OCI-LY3 (cell line): ENCODE measurements at regions not wholly inside any gene's neighbourhood (a gene's known extent, or its start where the extent isn't known, plus 50 kb on each side); places are given as distances from the start of the nearest gene placed in this dataset.
"Not testable (repeated sequence)": the region's sequence is repeated elsewhere in the genome, so short reads cannot be mapped to it uniquely, and the experiment has no call there.

ENCODE experiments used
- H2AFZ ChIP-seq: fragments of 200-600, 300-600 bp; shearing (Covaris generic); 2 replicates; pipeline ENCODE4 v1.6.0; 2014; ENCODE audit warnings: antibody characterized with exemption, low read depth, low read length
- H3K27ac ChIP-seq: fragments of 200-600, 300-600 bp; sonication (generic); 2 replicates; pipeline ENCODE4 v1.5.1; 2014; ENCODE audit warnings: mild to moderate bottlenecking, low read length, moderate library complexity, mixed read lengths
- H3K27me3 ChIP-seq: fragments of 200-600, 300-600 bp; sonication (generic); 2 replicates; pipeline ENCODE4 v1.6.1; 2014; ENCODE audit warnings: low read depth, low read length, mixed read lengths
- H3K36me3 ChIP-seq: fragments of 200-600, 300-600 bp; sonication (generic); replicated peaks from 2 replicates; pipeline ENCODE3; 2014; ENCODE audit warnings: low read depth, low read length, mixed read lengths
- H3K4me1 ChIP-seq: fragments of 300-600, 200-600 bp; sonication (generic); 2 replicates; pipeline ENCODE4 v1.6.1; 2014; ENCODE audit warnings: low read length, mixed read lengths
- H3K4me2 ChIP-seq: fragments of 200-600, 300-600 bp; sonication (generic); 2 replicates; pipeline ENCODE4 v1.6.1; 2014; ENCODE audit warnings: low read length, mixed read lengths
- H3K4me3 ChIP-seq: fragments of 300-600, 200-600 bp; sonication (generic); 2 replicates; pipeline ENCODE4 v1.5.1; 2014; ENCODE audit warnings: antibody characterized with exemption, mild to moderate bottlenecking, low read length, moderate library complexity
- H3K79me2 ChIP-seq: fragments of 300-600, 200-600 bp; shearing (Covaris generic); 2 replicates; pipeline ENCODE4 v1.6.1; 2014; ENCODE audit warnings: mild to moderate bottlenecking, low read length, mixed read lengths
- H3K9ac ChIP-seq: fragments of 300-600, 200-600 bp; shearing (Covaris generic); 2 replicates; pipeline ENCODE4 v1.6.0; 2014; ENCODE audit warnings: mild to moderate bottlenecking, low read length, moderate library complexity
- H3K9me3 ChIP-seq: fragments of 200-600, 300-600 bp; shearing (Covaris generic); 2 replicates; pipeline ENCODE4 v1.6.1; 2014; ENCODE audit warnings: low read length, mixed read lengths; ENCODE audit not compliant: insufficient read depth
- H4K20me1 ChIP-seq: fragments of 200-600, 300-600 bp; sonication (generic); 2 replicates; pipeline ENCODE4 v1.6.1; 2016; ENCODE audit warnings: low read length, mixed read lengths; ENCODE audit not compliant: insufficient read depth
- EZH2phosphoT487 ChIP-seq: fragments of 200-600 bp; shearing (Covaris generic); IDR thresholded peaks from 2 replicates; pipeline ENCODE4 v1.6.1; 2018; ENCODE audit warnings: antibody characterized with exemption, mixed run types, low read depth
- TF ChIP-seq, protein P1 (sequence below): fragments of 200-600, 300-600 bp; sonication (generic); IDR thresholded peaks from 2 replicates; pipeline ENCODE4 v1.5.1; 2014; ENCODE audit warnings: antibody characterized with exemption, low read length, low read depth

DNA sequence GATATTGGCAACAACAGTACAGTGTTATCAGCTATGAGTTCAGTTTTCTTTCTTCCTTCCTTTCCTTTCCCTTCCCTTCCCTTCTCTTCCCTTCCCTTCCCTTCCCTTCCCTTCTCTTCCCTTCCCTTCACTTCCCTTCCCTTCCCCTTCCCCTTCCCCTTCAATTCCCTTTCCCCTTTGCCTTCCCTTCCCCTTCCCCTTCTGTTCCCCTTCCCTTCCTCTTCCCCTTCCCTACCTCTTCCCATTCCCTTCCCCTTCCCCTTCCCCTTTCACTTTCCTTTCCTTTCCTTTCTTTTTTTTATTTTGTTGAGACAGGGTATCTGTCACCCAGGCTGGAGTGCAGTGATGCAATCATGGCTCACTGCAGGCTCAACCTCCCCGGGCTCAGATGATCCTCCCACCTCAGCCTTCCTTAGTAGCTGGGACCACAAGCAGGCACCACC lies 72.3 kb upstream of the CAPZB start:
- no peaks in the 10 kb centered on the region for H3K4me1 ChIP-seq
- no peaks in the 10 kb centered on the region for H3K36me3 ChIP-seq
- no peak overlapping the region for H3K9ac ChIP-seq
- H3K27ac ChIP-seq, result no peak overlapping the region
- no peak overlapping the region for H3K4me3 ChIP-seq
- TF ChIP-seq, protein P1, sequence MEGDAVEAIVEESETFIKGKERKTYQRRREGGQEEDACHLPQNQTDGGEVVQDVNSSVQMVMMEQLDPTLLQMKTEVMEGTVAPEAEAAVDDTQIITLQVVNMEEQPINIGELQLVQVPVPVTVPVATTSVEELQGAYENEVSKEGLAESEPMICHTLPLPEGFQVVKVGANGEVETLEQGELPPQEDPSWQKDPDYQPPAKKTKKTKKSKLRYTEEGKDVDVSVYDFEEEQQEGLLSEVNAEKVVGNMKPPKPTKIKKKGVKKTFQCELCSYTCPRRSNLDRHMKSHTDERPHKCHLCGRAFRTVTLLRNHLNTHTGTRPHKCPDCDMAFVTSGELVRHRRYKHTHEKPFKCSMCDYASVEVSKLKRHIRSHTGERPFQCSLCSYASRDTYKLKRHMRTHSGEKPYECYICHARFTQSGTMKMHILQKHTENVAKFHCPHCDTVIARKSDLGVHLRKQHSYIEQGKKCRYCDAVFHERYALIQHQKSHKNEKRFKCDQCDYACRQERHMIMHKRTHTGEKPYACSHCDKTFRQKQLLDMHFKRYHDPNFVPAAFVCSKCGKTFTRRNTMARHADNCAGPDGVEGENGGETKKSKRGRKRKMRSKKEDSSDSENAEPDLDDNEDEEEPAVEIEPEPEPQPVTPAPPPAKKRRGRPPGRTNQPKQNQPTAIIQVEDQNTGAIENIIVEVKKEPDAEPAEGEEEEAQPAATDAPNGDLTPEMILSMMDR, result no peak
- TF ChIP-seq EZH2phosphoT487, result no peak
- no peaks in the 10 kb centered on the region for H3K79me2 ChIP-seq
- H2AFZ ChIP-seq, result no peak overlapping the region
- no peaks in the 10 kb centered on the region for H3K9me3 ChIP-seq
- no peaks in the 10 kb centered on the region for H4K20me1 ChIP-seq
- no peaks in the 10 kb centered on the region for H3K27me3 ChIP-seq
- H3K4me2 ChIP-seq, result no peak overlapping the region

DNA sequence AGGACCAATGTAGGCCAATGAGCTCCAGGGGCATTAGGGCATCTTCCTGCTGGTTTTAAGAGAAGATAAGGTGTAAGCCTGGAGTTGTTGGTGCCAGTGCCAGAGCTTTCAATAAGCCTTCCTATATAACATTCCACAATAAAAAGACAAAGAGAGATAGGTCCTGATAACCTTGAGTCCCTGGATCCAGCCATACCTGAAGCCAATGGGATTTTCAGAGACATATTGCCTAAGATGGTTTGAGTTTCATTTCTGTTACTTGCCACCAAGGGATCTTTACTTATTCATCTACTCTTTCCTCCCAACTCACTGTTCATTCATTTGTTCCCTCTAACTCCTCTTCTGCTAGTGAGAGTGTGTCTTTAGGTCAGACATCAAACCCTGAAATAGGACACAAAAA lies 68.8 kb upstream of the CAPZB start:
- no peaks in the 10 kb centered on the region for H4K20me1 ChIP-seq
- no peak for TF ChIP-seq EZH2phosphoT487
- TF ChIP-seq, protein P1, result no peak
- no peak overlapping the region for H3K4me3 ChIP-seq
- H3K4me2 ChIP-seq, result no peak overlapping the region
- H3K9me3 ChIP-seq, result no peaks in the 10 kb centered on the region
- no peaks in the 10 kb centered on the region for H3K36me3 ChIP-seq
- H3K4me1 ChIP-seq, result no peaks in the 10 kb centered on the region
- no peak overlapping the region for H3K27ac ChIP-seq
- H3K79me2 ChIP-seq, result no peaks in the 10 kb centered on the region
- no peak overlapping the region for H3K9ac ChIP-seq
- no peak overlapping the region for H2AFZ ChIP-seq
- H3K27me3 ChIP-seq, result no peaks in the 10 kb centered on the region

DNA sequence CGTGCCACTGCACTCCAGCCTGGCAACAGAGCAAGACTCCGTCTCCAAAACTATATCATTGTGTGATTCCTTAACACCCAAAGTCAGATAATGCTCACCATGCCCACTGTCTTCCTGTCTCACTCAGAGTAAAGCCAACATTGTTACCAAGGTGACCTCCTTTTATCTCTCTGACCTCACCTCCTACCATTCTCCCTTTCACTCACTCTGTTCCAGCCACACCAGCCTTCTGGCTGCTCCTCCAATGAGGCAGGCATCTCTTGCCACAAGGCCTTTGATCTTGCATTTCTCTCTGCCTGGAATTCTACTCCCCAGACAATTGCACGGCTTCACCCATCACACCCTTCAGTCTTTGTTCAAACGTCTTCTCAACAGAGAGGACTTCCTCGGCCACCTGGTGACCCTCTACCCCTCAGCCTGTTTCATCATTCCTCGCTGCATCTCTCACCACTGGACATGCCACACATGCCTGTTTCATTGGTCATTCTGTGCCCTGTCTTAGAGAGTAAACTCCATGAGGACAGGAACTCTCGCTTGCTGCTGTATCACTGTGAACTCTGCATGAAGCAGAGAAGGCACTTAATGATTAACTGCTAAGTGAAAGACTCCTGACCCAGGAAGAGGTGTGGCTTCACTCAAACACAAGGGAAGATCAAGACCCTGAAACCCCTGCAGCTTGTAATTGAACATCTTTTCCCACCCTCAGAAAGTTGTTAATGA lies 67.1 kb upstream of the CAPZB start:
- H2AFZ ChIP-seq, result no peak overlapping the region
- H3K4me2 ChIP-seq, result no peak overlapping the region
- no peak overlapping the region for H3K9ac ChIP-seq
- no peaks in the 10 kb centered on the region for H3K27me3 ChIP-seq
- H4K20me1 ChIP-seq, result no peaks in the 10 kb centered on the region
- H3K4me3 ChIP-seq, result no peak overlapping the region
- H3K27ac ChIP-seq, result no peak overlapping the region
- H3K4me1 ChIP-seq, result no peaks in the 10 kb centered on the region
- no peaks in the 10 kb centered on the region for H3K9me3 ChIP-seq
- no peaks in the 10 kb centered on the region for H3K79me2 ChIP-seq
- TF ChIP-seq, protein P1, result no peak
- no peak for TF ChIP-seq EZH2phosphoT487
- H3K36me3 ChIP-seq, result no peaks in the 10 kb centered on the region

DNA sequence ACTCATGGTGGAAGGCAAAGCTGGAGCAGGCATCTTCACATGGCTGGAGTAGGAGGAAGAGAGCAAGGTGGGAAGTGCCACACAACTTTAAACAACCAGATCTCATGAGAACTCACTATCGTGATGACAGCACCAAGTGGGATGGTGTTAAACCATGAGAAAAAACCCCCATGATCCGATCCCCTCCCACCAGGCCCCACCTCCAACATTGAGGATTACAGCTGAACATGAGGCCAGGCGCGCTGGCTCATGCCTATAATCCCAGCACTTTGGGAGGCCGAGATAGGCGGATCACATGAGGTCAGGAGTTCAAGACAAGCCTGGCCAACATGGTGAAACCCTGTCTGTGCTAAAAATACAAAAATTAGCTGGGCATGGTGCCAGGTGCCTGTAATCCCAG lies 66.5 kb upstream of the CAPZB start:
- not testable (repeated sequence) for H4K20me1 ChIP-seq, H3K27me3 ChIP-seq, H3K27ac ChIP-seq, H3K4me2 ChIP-seq, H3K79me2 ChIP-seq, H3K4me3 ChIP-seq, H3K4me1 ChIP-seq, H2AFZ ChIP-seq, H3K36me3 ChIP-seq, H3K9me3 ChIP-seq, H3K9ac ChIP-seq

DNA sequence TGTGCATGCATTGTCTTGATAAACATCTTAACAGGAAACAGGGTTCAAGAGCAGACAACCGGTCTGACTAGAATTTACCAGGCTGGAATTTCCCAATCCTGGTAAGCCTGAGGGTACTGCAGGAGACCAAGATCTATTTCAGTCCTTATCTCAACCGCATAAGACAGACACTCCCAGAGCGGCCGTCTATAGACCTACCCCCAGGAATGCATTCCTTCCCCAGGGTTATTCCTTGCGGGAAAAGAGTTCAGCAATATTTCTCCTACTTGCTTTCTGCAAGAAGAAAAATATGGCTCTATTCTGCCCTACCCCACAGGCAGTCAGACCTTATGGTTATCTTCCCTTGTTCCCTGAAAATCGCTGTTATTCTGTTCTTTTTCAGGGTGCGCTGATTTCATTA lies 65.1 kb upstream of the CAPZB start:
- not testable (repeated sequence) for H2AFZ ChIP-seq, H3K4me2 ChIP-seq, H3K27ac ChIP-seq, H3K4me3 ChIP-seq, H4K20me1 ChIP-seq, H3K9me3 ChIP-seq, H3K4me1 ChIP-seq, H3K79me2 ChIP-seq, H3K9ac ChIP-seq, H3K36me3 ChIP-seq, H3K27me3 ChIP-seq
